ENCODE measurements at regions not wholly inside any gene's neighbourhood (a gene's known extent, or its start where the extent isn't known, plus 50 kb on each side); places are given as distances from the start of the nearest gene placed in this dataset.

DNA sequence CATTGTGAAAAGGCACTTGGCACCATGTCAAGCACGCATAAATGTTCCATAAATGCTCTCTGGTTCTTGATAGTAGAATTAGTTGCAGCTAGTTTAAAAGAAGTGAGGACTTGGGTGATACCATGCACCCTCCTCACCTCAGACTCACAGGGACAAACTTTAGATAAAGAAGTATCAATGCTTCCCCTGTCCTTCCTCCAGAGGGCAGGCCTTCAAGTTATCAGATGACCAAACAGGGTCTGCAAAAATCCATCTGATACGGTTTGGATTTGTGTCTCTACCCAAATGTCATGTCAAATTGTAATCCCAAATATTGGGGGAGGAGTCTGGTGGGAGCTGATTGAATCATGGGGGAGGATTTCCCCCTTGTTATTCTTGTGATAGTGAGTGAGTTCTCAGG lies 54.1 kb downstream of the C1QL2 start:
- Histone ChIP-seq H3K9me3 (ENCODE audit: control insufficient read depth in 2 of 3, insufficient read depth in 1 of 3, low read length in 3 of 3) (peaks cover 0 to 4% (median 0%) of the 10 kb centered on the region in 3 donors), H3K27ac (ENCODE audit: low read depth in 2 of 2, low read length in 2 of 2) (no peak overlapping the region), H3K4me1 (ENCODE audit: control insufficient read depth in 2 of 3, insufficient read depth in 2 of 3, low read depth in 1 of 3, low read length in 3 of 3) (no peaks in the 10 kb centered on the region), H3K27me3 (ENCODE audit: control insufficient read depth, insufficient read depth, low read length) (no peaks in the 10 kb centered on the region), H3K4me3 (ENCODE audit: low read length in 3 of 3) (no peak overlapping the region), H3K9ac (ENCODE audit: low read length in 3 of 3) (no peak overlapping the region), H3K36me3 (ENCODE audit: control insufficient read depth in 2 of 3, insufficient read depth in 3 of 3, low read length in 3 of 3) (no peaks in the 10 kb centered on the region)
- no peak for TF ChIP-seq CTCF (IDR thresholded peaks at IDR 0.05; ENCODE audit: borderline replicate concordance, extremely low read depth, insufficient read depth)
- DNase-seq (no peak), FAIRE-seq (no peak)
- intact Hi-C loops (cut with DNase I): no loop called here

- no peak for TF ChIP-seq CTCF (IDR thresholded peaks at IDR 0.05; ENCODE audit: borderline replicate concordance, extremely low read depth, insufficient read depth)
- H3K9ac ChIP-seq (ENCODE audit: low read length in 3 of 3): no peak overlapping the region
- no peaks in the 10 kb centered on the region for H3K36me3 ChIP-seq (ENCODE audit: control insufficient read depth in 2 of 3, insufficient read depth in 3 of 3, low read length in 3 of 3)
- no peak for FAIRE-seq
- H3K27me3 ChIP-seq (ENCODE audit: control insufficient read depth, insufficient read depth, low read length): no peaks in the 10 kb centered on the region
- no peak for DNase-seq
- H3K4me3 ChIP-seq (ENCODE audit: low read length in 3 of 3): no peak overlapping the region
- H3K27ac ChIP-seq (ENCODE audit: low read depth in 2 of 2, low read length in 2 of 2): no peak overlapping the region
- H3K4me1 ChIP-seq (ENCODE audit: control insufficient read depth in 2 of 3, insufficient read depth in 2 of 3, low read depth in 1 of 3, low read length in 3 of 3): no peaks in the 10 kb centered on the region
- H3K9me3 ChIP-seq (ENCODE audit: control insufficient read depth in 2 of 3, insufficient read depth in 1 of 3, low read length in 3 of 3): peaks cover 0 to 4% (median 0%) of the 10 kb centered on the region in 3 donors
- intact Hi-C loops (cut with DNase I): no loop called here
Measured at GRCh38 chr2:119102964-119103363, 55.6 kb downstream of the C1QL2 start.

- Histone ChIP-seq H3K9me3 (ENCODE audit: control insufficient read depth in 2 of 3, insufficient read depth in 1 of 3, low read length in 3 of 3) (no peaks in the 10 kb centered on the region), H3K27ac (ENCODE audit: low read depth in 2 of 2, low read length in 2 of 2) (no peak overlapping the region), H3K36me3 (ENCODE audit: control insufficient read depth in 2 of 3, insufficient read depth in 3 of 3, low read length in 3 of 3) (no peaks in the 10 kb centered on the region), H3K9ac (ENCODE audit: low read length in 3 of 3) (no peak overlapping the region), H3K4me3 (ENCODE audit: low read length in 3 of 3) (no peak overlapping the region), H3K27me3 (ENCODE audit: control insufficient read depth, insufficient read depth, low read length) (no peaks in the 10 kb centered on the region), H3K4me1 (ENCODE audit: control insufficient read depth in 2 of 3, insufficient read depth in 2 of 3, low read depth in 1 of 3, low read length in 3 of 3) (no peaks in the 10 kb centered on the region)
- TF ChIP-seq CTCF (IDR thresholded peaks at IDR 0.05; ENCODE audit: borderline replicate concordance, extremely low read depth, insufficient read depth): no peak
- DNase-seq: no peak
- intact Hi-C loops (cut with DNase I): no loop called here
- FAIRE-seq: no peak
Measured at GRCh38 chr2:119088416-119088815, 70.1 kb downstream of the C1QL2 start.

DNA sequence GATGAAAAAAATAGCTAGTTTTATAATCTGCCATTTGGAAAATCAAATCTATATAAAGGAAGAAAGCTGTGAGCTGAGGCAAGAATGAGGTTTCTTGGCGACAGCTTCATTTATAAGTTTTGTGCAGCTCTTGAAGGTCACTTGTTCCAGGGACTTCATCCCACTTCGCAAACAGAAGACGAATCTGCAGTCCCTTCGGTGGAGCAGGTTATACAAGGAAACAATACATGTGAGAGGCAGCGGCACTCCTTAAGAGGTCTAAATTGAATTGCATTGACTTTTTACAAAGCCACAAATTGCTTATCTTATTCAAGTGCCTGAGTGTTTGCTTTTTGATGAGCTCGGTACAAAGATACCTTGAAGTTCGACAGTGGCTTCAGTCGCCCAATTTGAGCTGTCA lies 72.2 kb downstream of the C1QL2 start:
- no peak for DNase-seq
- H3K4me1 ChIP-seq (ENCODE audit: control insufficient read depth in 2 of 3, insufficient read depth in 2 of 3, low read depth in 1 of 3, low read length in 3 of 3): no peaks in the 10 kb centered on the region
- H3K4me3 ChIP-seq (ENCODE audit: low read length in 3 of 3): no peak overlapping the region
- no peaks in the 10 kb centered on the region for H3K36me3 ChIP-seq (ENCODE audit: control insufficient read depth in 2 of 3, insufficient read depth in 3 of 3, low read length in 3 of 3)
- intact Hi-C loops (cut with DNase I): no loop called here
- no peak for TF ChIP-seq CTCF (IDR thresholded peaks at IDR 0.05; ENCODE audit: borderline replicate concordance, extremely low read depth, insufficient read depth)
- no peak overlapping the region for H3K9ac ChIP-seq (ENCODE audit: low read length in 3 of 3)
- no peak overlapping the region for H3K27ac ChIP-seq (ENCODE audit: low read depth in 2 of 2, low read length in 2 of 2)
- no peaks in the 10 kb centered on the region for H3K27me3 ChIP-seq (ENCODE audit: control insufficient read depth, insufficient read depth, low read length)
- no peak for FAIRE-seq
- peaks cover 0 to 4% (median 0%) of the 10 kb centered on the region in 3 donors for H3K9me3 ChIP-seq (ENCODE audit: control insufficient read depth in 2 of 3, insufficient read depth in 1 of 3, low read length in 3 of 3)

Data from kidney (tissue), 13 donors.